Astrocyte (in vitro differentiated cells and primary cell): ENCODE measurements at regions not wholly inside any gene's neighbourhood (a gene's known extent, or its start where the extent isn't known, plus 50 kb on each side); places are given as distances from the start of the nearest gene placed in this dataset.

Experiments
- EZH2 ChIP-seq: IDR thresholded peaks from 2 replicates; pipeline ENCODE4 v1.6.1; 2012; ENCODE audit warnings: mild to moderate bottlenecking, low read length, inconsistent platforms; ENCODE audit not compliant: insufficient read depth
- TF ChIP-seq, protein P1 (sequence below): IDR thresholded peaks from 2 replicates; pipeline ENCODE4 v1.5.1; 2011; ENCODE audit warnings: low read depth, mild to moderate bottlenecking, inconsistent platforms, low read length, moderate library complexity; ENCODE audit not compliant: insufficient read depth

DNA sequence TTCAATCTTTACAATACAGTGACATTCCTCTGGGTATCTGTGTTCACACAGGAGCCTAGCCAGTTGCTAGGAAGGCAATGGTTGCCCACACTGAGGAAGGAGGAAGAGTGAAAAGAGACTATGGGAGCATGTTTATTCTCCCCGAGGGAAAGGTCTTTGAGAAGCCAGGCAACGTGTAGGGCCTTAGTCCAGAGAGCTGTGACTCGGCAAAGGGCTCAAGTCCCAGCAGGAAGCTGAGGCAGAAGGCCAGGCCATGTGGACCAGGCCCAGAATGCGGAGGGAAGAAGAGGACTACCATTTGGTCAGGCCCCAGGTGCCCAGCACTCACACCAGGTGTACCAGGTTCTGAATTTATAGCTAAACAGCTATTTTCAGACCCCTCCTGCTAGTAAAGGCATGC lies 136.6 kb upstream of the DMAC1 start:
- TF ChIP-seq, protein P1, sequence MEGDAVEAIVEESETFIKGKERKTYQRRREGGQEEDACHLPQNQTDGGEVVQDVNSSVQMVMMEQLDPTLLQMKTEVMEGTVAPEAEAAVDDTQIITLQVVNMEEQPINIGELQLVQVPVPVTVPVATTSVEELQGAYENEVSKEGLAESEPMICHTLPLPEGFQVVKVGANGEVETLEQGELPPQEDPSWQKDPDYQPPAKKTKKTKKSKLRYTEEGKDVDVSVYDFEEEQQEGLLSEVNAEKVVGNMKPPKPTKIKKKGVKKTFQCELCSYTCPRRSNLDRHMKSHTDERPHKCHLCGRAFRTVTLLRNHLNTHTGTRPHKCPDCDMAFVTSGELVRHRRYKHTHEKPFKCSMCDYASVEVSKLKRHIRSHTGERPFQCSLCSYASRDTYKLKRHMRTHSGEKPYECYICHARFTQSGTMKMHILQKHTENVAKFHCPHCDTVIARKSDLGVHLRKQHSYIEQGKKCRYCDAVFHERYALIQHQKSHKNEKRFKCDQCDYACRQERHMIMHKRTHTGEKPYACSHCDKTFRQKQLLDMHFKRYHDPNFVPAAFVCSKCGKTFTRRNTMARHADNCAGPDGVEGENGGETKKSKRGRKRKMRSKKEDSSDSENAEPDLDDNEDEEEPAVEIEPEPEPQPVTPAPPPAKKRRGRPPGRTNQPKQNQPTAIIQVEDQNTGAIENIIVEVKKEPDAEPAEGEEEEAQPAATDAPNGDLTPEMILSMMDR, result no peak
- TF ChIP-seq EZH2, result no peak
